ENCODE measurements at regions not wholly inside any gene's neighbourhood (a gene's known extent, or its start where the extent isn't known, plus 50 kb on each side); places are given as distances from the start of the nearest gene placed in this dataset.

DNA sequence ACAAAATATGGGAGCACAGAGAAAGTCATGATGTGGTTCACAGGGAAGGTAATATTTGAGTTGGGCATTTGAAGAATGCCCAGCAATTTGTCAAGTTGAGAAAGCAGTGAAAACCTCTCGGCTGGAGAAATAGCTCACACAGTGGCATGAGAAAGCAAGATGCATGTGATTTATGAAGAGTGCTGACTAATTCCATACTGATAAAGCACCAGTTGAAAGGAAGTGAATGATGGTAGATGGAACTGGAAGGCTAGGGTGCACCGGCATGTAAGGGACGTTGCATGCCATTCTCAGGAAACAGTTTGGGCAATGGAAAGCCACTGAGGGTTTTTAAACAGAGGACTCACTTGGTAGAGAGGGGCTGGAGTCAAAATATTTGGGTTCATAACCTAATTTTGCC is 53.5 kb upstream of the MTF2 start:
- no peaks in the 10 kb centered on the region for H3K27me3 ChIP-seq (ENCODE audit: control insufficient read depth, insufficient read depth, low read length)
- TF ChIP-seq, protein P1, sequence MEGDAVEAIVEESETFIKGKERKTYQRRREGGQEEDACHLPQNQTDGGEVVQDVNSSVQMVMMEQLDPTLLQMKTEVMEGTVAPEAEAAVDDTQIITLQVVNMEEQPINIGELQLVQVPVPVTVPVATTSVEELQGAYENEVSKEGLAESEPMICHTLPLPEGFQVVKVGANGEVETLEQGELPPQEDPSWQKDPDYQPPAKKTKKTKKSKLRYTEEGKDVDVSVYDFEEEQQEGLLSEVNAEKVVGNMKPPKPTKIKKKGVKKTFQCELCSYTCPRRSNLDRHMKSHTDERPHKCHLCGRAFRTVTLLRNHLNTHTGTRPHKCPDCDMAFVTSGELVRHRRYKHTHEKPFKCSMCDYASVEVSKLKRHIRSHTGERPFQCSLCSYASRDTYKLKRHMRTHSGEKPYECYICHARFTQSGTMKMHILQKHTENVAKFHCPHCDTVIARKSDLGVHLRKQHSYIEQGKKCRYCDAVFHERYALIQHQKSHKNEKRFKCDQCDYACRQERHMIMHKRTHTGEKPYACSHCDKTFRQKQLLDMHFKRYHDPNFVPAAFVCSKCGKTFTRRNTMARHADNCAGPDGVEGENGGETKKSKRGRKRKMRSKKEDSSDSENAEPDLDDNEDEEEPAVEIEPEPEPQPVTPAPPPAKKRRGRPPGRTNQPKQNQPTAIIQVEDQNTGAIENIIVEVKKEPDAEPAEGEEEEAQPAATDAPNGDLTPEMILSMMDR (IDR thresholded peaks at IDR 0.05; ENCODE audit: borderline replicate concordance, extremely low read depth, insufficient read depth): no peak
- H3K9ac ChIP-seq (ENCODE audit: low read length in 3 of 3): no peak overlapping the region
- H3K27ac ChIP-seq (ENCODE audit: low read depth in 2 of 2, low read length in 2 of 2): no peak overlapping the region
- intact Hi-C loops (cut with DNase I): no loop called here
- H3K36me3 ChIP-seq (ENCODE audit: control insufficient read depth in 2 of 3, insufficient read depth in 3 of 3, low read length in 3 of 3): no peaks in the 10 kb centered on the region
- H3K4me1 ChIP-seq (ENCODE audit: control insufficient read depth in 2 of 3, insufficient read depth in 2 of 3, low read depth in 1 of 3, low read length in 3 of 3): no peaks in the 10 kb centered on the region
- H3K4me3 ChIP-seq (ENCODE audit: low read length in 3 of 3): no peak overlapping the region
- H3K9me3 ChIP-seq (ENCODE audit: control insufficient read depth in 2 of 3, insufficient read depth in 1 of 3, low read length in 3 of 3): no peaks in the 10 kb centered on the region
- DNase-seq (no peak), FAIRE-seq (no peak)

DNA sequence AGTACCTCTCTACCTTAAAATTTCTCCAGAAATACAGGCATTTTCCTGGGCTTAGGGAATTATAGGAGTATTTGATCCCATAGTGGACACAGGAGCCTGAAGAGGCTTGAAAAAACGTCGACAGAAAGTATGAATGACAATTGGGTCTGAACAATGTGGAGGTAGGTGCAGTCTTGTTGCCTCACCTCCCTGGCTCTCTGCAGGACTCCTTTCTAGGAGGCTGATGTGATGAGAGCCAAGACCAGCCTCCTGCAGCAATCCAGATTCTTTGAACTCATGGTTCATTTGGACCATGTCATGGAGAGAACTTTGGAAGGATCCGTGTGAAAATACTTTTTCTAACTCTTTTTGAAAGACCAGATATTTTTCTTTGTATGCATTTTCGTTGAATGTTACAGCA is 50.5 kb upstream of the MTF2 start:
- no peaks in the 10 kb centered on the region for H3K9me3 ChIP-seq (ENCODE audit: control insufficient read depth in 2 of 3, insufficient read depth in 1 of 3, low read length in 3 of 3)
- no peak overlapping the region for H3K27ac ChIP-seq (ENCODE audit: low read depth in 2 of 2, low read length in 2 of 2)
- DNase-seq: no peak
- TF ChIP-seq, protein P1 (IDR thresholded peaks at IDR 0.05; ENCODE audit: borderline replicate concordance, extremely low read depth, insufficient read depth): no peak
- intact Hi-C loops (cut with DNase I): no loop called here
- no peak overlapping the region for H3K9ac ChIP-seq (ENCODE audit: low read length in 3 of 3)
- H3K4me3 ChIP-seq (ENCODE audit: low read length in 3 of 3): no peak overlapping the region
- no peaks in the 10 kb centered on the region for H3K4me1 ChIP-seq (ENCODE audit: control insufficient read depth in 2 of 3, insufficient read depth in 2 of 3, low read depth in 1 of 3, low read length in 3 of 3)
- no peak for FAIRE-seq
- no peaks in the 10 kb centered on the region for H3K27me3 ChIP-seq (ENCODE audit: control insufficient read depth, insufficient read depth, low read length)
- H3K36me3 ChIP-seq (ENCODE audit: control insufficient read depth in 2 of 3, insufficient read depth in 3 of 3, low read length in 3 of 3): no peaks in the 10 kb centered on the region

Data from kidney (tissue), 13 donors.